Thyroid gland (tissue), 4 donors: ENCODE measurements at regions not wholly inside any gene's neighbourhood (a gene's known extent, or its start where the extent isn't known, plus 50 kb on each side); places are given as distances from the start of the nearest gene placed in this dataset.

Source experiments
- DNase-seq, 2 donors: peaks; one replicate each; pipeline ENCODE4 v3.0.0-alpha.2; 2019
- H3K27ac ChIP-seq, 3 donors: fragments of 200-600 bp; sonication (generic); 1 replicate in 2 of 3; 2 replicates in 1 of 3; pipeline ENCODE4 v1.5.1; 2016 to 2019; ENCODE audit warnings: mild to moderate bottlenecking in 1 of 3, moderate library complexity in 1 of 3
- H3K27me3 ChIP-seq: fragments of 200-600 bp; sonication (generic); one replicate; pipeline ENCODE4 v1.5.1; 2019
- H3K36me3 ChIP-seq, 2 donors: fragments of 200-600 bp; sonication (generic); one replicate each; pipeline ENCODE4 v1.5.1; 2016 to 2019
- H3K4me1 ChIP-seq, 2 donors: fragments of 200-600 bp; sonication (generic); one replicate each; pipeline ENCODE4 v1.5.1; 2017 to 2019
- H3K4me3 ChIP-seq, 3 donors: fragments of 200-600 bp; sonication (generic); replicated peaks in 1 of 3; 1 replicate in 2 of 3; 2 replicates in 1 of 3; pipeline ENCODE4 v1.5.1; 2016; ENCODE audit warnings: mild to moderate bottlenecking in 1 of 3
- H3K9me3 ChIP-seq: fragments of 200-600 bp; sonication (generic); one replicate; pipeline ENCODE4 v1.5.1; 2017
- POLR2A ChIP-seq, 2 donors: fragments of 450-650 bp; IDR thresholded peaks; one replicate each; pipeline ENCODE4 v1.6.1; 2017; ENCODE audit warnings: antibody characterized with exemption in 2 of 2, mild to moderate bottlenecking in 2 of 2, moderate library complexity in 1 of 2
- WGBS, 2 donors: methylation state at CpG; one replicate each; pipeline ENCODE4 v1.1.5; 2017; 5-methylcytosine and 5-hydroxymethylcytosine counted together
- intact Hi-C: fragments of 100-400 bp; cut with DNase I; formaldehyde crosslinking; loops from one replicate; pipeline ENCODE4 v1.15.1; 2023
- TF ChIP-seq, protein P1 (sequence below), 6 experiments: fragments of 200-600 bp in 3 of 6; fragments of 450-650 bp in 3 of 6; sonication (generic) in 3 of 6; IDR thresholded peaks; one replicate each; pipeline ENCODE4 v1.5.1; 2016 to 2019; ENCODE audit warnings: antibody characterized with exemption in 6 of 6, mild to moderate bottlenecking in 2 of 6, inconsistent platforms in 1 of 6, moderate library complexity in 1 of 6

DNA sequence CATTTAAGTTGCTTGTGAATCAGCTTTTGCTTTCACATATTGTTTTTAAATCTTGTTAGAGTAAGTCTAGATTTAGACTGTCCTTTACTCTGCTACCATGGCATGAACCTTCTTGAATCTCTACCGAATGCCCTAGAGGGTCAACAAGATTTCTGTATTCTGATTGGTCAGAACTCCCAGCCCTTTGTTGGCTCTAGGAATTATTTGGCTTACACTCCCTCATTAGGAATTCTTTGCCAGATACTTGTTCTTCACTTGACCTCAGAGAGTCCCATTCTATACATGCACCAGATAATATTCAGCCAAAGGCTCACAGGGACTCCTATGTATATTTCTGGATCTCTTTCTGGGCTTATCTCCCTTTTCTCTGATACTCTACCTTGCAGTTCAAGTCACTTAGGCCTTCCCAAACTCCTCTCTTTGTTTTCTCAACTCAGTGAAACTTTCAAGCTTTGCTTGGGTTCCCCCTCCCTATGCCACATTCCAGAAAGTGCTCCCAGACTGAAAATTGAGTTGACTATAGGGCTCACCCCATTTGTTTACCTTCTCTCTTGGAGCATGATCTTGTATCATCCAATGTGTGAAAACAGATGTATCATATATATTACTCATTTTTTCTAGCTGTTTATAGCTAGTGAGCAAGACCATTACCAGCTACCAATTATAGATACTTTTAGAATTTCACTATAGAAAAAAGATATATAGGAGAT lies 405.0 kb downstream of the PLPP3 start:
- intact Hi-C loops = no loop called here
- H3K9me3 ChIP-seq = no peaks in the 10 kb centered on the region
- peaks cover 12 to 15% of the 10 kb centered on the region in 2 donors for H3K4me1 ChIP-seq
- no peaks in the 10 kb centered on the region for H3K27me3 ChIP-seq
- TF ChIP-seq, protein P1, sequence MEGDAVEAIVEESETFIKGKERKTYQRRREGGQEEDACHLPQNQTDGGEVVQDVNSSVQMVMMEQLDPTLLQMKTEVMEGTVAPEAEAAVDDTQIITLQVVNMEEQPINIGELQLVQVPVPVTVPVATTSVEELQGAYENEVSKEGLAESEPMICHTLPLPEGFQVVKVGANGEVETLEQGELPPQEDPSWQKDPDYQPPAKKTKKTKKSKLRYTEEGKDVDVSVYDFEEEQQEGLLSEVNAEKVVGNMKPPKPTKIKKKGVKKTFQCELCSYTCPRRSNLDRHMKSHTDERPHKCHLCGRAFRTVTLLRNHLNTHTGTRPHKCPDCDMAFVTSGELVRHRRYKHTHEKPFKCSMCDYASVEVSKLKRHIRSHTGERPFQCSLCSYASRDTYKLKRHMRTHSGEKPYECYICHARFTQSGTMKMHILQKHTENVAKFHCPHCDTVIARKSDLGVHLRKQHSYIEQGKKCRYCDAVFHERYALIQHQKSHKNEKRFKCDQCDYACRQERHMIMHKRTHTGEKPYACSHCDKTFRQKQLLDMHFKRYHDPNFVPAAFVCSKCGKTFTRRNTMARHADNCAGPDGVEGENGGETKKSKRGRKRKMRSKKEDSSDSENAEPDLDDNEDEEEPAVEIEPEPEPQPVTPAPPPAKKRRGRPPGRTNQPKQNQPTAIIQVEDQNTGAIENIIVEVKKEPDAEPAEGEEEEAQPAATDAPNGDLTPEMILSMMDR (IDR thresholded peaks at IDR 0.05) = no peak
- no peak for TF ChIP-seq POLR2A (IDR thresholded peaks at IDR 0.05)
- H3K36me3 ChIP-seq = no peaks in the 10 kb centered on the region
- no peak overlapping the region for H3K4me3 ChIP-seq
- H3K27ac ChIP-seq = no peak overlapping the region
- 29 to 41% methylated on average over 1 of the region's 1 CpG for WGBS, 2 donors
- no peak for DNase-seq

DNA sequence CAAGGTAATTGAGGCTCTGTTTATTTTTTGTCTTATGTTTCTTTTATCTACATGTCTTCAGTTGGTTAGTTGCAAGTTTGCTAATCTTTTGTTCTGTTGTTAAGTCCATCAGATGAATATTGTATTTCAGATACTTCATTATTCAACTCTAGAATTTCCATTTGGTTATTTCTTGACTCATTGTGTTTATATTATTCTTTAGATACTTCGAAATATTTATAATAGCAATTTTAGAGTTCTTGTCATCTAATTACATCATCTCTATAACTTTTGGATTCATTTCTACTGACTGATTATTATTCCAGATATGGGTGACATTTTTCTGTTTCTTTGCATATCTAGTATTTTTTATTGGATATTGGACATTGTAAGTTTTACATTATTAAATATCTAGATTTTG lies 405.6 kb downstream of the PLPP3 start:
- Histone ChIP-seq H3K4me3 (no peak overlapping the region), H3K9me3 (no peaks in the 10 kb centered on the region), H3K36me3 (no peaks in the 10 kb centered on the region), H3K27me3 (no peaks in the 10 kb centered on the region), H3K27ac (no peak overlapping the region), H3K4me1 (peaks cover 12 to 15% of the 10 kb centered on the region in 2 donors)
- 76 to 77% methylated on average over 1 of the region's 1 CpG for WGBS, 2 donors
- no peak for DNase-seq
- TF ChIP-seq POLR2A (IDR thresholded peaks at IDR 0.05) = no peak
- TF ChIP-seq, protein P1 (IDR thresholded peaks at IDR 0.05) = no peak
- intact Hi-C loops = no loop called here

DNA sequence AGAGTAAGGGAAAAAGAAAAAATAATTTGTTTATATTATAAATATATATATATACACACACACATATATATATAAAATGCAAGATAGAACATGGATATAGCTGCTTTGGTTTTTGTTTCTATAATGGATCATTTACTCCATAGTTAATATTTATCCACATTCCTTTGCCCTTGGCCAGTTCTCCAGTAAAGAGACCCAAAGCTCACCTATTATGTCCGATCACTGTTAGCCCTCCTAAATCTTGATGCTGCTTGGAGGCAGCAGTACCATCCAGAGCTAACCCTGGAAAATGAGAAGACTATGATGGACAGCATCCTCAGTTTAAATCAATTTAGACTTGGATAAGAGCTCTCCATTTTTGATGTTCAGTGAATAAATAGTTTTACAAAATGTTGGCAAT lies 407.7 kb downstream of the PLPP3 start:
- DNase-seq = no peak
- WGBS, 2 donors = 100% methylated on average over 1 of the region's 1 CpG
- intact Hi-C loops = no loop called here

DNA sequence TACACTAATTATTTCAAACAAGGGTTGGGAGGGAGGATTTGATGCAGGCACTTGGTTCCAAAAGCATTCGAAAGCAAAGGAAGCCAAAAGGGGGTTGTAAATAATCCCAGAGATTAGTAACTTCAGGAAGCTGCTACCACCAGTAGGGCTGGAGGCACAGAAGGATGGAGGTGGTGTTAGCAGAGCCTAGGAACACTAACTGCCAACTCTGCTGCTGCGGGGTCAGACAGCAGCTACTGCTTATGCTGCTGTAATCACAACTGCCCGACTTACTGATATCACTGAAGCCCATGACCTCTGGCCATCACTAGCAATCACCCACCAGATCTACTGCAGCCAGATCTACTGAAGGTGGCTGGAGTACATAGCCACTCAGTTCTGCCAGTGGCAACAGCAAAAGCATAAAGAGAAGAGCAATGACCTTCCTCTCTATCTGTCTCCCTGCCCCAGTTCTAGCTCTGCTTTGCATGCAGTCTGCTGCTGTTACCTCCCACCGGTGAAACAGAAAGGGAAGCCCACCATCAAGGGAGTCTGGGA lies 408.5 kb downstream of the PLPP3 start:
- Histone ChIP-seq H3K27me3 (no peaks in the 10 kb centered on the region), H3K9me3 (no peaks in the 10 kb centered on the region), H3K4me3 (no peak overlapping the region), H3K27ac (no peak overlapping the region), H3K4me1 (peaks cover 12 to 15% of the 10 kb centered on the region in 2 donors), H3K36me3 (no peaks in the 10 kb centered on the region)
- intact Hi-C loops = no loop called here
- DNase-seq = no peak
- 53 to 69% methylated on average over 3 to 4 of the region's 4 CpGs for WGBS, 2 donors
- TF ChIP-seq POLR2A (IDR thresholded peaks at IDR 0.05) = no peak
- TF ChIP-seq, protein P1 (IDR thresholded peaks at IDR 0.05) = no peak

More for the DNA sequence above, 407.7 kb downstream of the PLPP3 start:
- Histone ChIP-seq H3K27ac (no peak overlapping the region), H3K27me3 (no peaks in the 10 kb centered on the region), H3K4me3 (no peak overlapping the region), H3K36me3 (no peaks in the 10 kb centered on the region), H3K4me1 (peaks cover 12 to 15% of the 10 kb centered on the region in 2 donors), H3K9me3 (no peaks in the 10 kb centered on the region)
- no peak for TF ChIP-seq POLR2A (IDR thresholded peaks at IDR 0.05)
- TF ChIP-seq, protein P1 (IDR thresholded peaks at IDR 0.05) = no peak

DNA sequence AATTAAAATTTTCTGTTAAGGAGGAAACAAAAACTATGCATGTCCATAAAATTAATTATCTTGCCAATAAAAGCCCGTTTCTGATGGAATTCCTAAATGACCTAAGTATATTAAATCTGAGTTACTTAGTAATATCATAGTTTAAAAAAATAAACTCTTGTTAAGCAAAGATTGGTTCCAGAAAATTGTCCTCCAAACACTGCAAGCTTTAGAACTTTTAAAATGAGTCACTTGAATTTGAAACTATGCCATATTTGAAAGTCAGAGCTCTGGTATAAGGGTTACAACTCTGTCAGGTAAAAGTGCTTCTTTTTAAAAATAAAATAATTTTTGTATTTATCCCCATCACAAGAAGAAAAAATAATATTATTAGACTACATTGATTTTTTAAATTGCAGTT lies 409.5 kb downstream of the PLPP3 start:
- no peak overlapping the region for H3K4me3 ChIP-seq
- H3K9me3 ChIP-seq = no peaks in the 10 kb centered on the region
- no peaks in the 10 kb centered on the region for H3K27me3 ChIP-seq
- H3K4me1 ChIP-seq = peaks cover 12 to 13% of the 10 kb centered on the region in 2 donors
- H3K27ac ChIP-seq = no peak overlapping the region
- DNase-seq = no peak
- WGBS, 2 donors = 44 to 71% methylated on average over 1 of the region's 1 CpG
- intact Hi-C loops = no loop called here
- no peak for TF ChIP-seq POLR2A (IDR thresholded peaks at IDR 0.05)
- H3K36me3 ChIP-seq = no peaks in the 10 kb centered on the region
